GM19023 (cell line): ENCODE measurements at regions not wholly inside any gene's neighbourhood (a gene's known extent, or its start where the extent isn't known, plus 50 kb on each side); places are given as distances from the start of the nearest gene placed in this dataset.

Experiments
- ATAC-seq: cut with Tn5 transposase; IDR thresholded peaks from one replicate; pipeline ENCODE4 v1.9.1; 2021; ENCODE audit warnings: mild to moderate bottlenecking, moderate library complexity; ENCODE audit not compliant: unreplicated experiment

GRCh38 chr15:93887151-93887550 lies 344.2 kb upstream of the MCTP2 start:
- no peak for ATAC-seq

- no peak for ATAC-seq
Observed at GRCh38 chr15:93882779-93883178, 348.6 kb upstream of the MCTP2 start.

- ATAC-seq, result no peak
Observed at GRCh38 chr15:93882141-93882540, 349.2 kb upstream of the MCTP2 start.

- ATAC-seq, result no peak
Observed at GRCh38 chr15:93881310-93881709, 350.1 kb upstream of the MCTP2 start.

- no peak for ATAC-seq
Observed at GRCh38 chr15:93880358-93880757, 351.0 kb upstream of the MCTP2 start.

- no peak for ATAC-seq
Observed at GRCh38 chr15:93870583-93870982, 360.8 kb upstream of the MCTP2 start.

GRCh38 chr15:93866948-93867347 lies 364.4 kb upstream of the MCTP2 start:
- ATAC-seq, result no peak

- no peak for ATAC-seq
Observed at GRCh38 chr15:93866476-93866875, 364.9 kb upstream of the MCTP2 start.

GRCh38 chr15:93865586-93865985 lies 365.8 kb upstream of the MCTP2 start:
- ATAC-seq, result no peak

GRCh38 chr15:93862791-93863190 lies 368.6 kb upstream of the MCTP2 start:
- no peak for ATAC-seq

- no peak for ATAC-seq
Observed at GRCh38 chr15:93861956-93862741, 369.2 kb upstream of the MCTP2 start.

GRCh38 chr15:93861413-93861812 lies 369.9 kb upstream of the MCTP2 start:
- ATAC-seq, result no peak

GRCh38 chr15:93860701-93861100 lies 370.7 kb upstream of the MCTP2 start:
- ATAC-seq, result no peak

GRCh38 chr15:93859176-93859575 lies 372.2 kb upstream of the MCTP2 start:
- ATAC-seq, result no peak

GRCh38 chr15:93855181-93855826 lies 376.1 kb upstream of the MCTP2 start:
- no peak for ATAC-seq

GRCh38 chr15:93854088-93854487 lies 377.3 kb upstream of the MCTP2 start:
- no peak for ATAC-seq

- no peak for ATAC-seq
Observed at GRCh38 chr15:93852761-93853160, 378.6 kb upstream of the MCTP2 start.

GRCh38 chr15:93848490-93848889 lies 382.9 kb upstream of the MCTP2 start:
- ATAC-seq, result no peak

- ATAC-seq, result no peak
Observed at GRCh38 chr15:93848076-93848475, 383.3 kb upstream of the MCTP2 start.

- no peak for ATAC-seq
Observed at GRCh38 chr15:93846148-93846547, 385.2 kb upstream of the MCTP2 start.

- ATAC-seq, result no peak
Observed at GRCh38 chr15:93837450-93837849, 393.9 kb upstream of the MCTP2 start.

- ATAC-seq, result no peak
Observed at GRCh38 chr15:93835344-93835743, 396.0 kb upstream of the MCTP2 start.

GRCh38 chr15:93831641-93832040 lies 399.7 kb upstream of the MCTP2 start:
- ATAC-seq, result no peak
